ENCODE measurements at regions not wholly inside any gene's neighbourhood (a gene's known extent, or its start where the extent isn't known, plus 50 kb on each side); places are given as distances from the start of the nearest gene placed in this dataset.

DNA sequence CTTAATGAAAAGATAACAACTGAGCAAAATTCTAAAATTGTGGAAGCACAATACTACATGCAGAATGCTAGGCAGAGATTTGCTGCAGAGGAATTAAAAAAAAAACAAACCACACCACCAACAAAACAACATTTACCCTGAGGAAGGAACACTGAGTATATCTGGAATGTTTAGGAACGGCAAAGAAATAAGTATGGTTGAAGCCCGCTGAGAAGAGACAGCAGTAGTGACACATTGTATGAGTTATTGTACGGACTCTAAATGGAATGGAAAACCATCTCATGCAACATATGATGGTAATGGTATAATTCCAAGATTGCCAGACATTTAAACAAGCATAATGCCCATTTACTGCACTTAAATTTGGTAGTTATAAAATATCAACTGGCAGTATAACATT lies 568.2 kb upstream of the CCDC54 start (continued):
- TF ChIP-seq, protein P1, sequence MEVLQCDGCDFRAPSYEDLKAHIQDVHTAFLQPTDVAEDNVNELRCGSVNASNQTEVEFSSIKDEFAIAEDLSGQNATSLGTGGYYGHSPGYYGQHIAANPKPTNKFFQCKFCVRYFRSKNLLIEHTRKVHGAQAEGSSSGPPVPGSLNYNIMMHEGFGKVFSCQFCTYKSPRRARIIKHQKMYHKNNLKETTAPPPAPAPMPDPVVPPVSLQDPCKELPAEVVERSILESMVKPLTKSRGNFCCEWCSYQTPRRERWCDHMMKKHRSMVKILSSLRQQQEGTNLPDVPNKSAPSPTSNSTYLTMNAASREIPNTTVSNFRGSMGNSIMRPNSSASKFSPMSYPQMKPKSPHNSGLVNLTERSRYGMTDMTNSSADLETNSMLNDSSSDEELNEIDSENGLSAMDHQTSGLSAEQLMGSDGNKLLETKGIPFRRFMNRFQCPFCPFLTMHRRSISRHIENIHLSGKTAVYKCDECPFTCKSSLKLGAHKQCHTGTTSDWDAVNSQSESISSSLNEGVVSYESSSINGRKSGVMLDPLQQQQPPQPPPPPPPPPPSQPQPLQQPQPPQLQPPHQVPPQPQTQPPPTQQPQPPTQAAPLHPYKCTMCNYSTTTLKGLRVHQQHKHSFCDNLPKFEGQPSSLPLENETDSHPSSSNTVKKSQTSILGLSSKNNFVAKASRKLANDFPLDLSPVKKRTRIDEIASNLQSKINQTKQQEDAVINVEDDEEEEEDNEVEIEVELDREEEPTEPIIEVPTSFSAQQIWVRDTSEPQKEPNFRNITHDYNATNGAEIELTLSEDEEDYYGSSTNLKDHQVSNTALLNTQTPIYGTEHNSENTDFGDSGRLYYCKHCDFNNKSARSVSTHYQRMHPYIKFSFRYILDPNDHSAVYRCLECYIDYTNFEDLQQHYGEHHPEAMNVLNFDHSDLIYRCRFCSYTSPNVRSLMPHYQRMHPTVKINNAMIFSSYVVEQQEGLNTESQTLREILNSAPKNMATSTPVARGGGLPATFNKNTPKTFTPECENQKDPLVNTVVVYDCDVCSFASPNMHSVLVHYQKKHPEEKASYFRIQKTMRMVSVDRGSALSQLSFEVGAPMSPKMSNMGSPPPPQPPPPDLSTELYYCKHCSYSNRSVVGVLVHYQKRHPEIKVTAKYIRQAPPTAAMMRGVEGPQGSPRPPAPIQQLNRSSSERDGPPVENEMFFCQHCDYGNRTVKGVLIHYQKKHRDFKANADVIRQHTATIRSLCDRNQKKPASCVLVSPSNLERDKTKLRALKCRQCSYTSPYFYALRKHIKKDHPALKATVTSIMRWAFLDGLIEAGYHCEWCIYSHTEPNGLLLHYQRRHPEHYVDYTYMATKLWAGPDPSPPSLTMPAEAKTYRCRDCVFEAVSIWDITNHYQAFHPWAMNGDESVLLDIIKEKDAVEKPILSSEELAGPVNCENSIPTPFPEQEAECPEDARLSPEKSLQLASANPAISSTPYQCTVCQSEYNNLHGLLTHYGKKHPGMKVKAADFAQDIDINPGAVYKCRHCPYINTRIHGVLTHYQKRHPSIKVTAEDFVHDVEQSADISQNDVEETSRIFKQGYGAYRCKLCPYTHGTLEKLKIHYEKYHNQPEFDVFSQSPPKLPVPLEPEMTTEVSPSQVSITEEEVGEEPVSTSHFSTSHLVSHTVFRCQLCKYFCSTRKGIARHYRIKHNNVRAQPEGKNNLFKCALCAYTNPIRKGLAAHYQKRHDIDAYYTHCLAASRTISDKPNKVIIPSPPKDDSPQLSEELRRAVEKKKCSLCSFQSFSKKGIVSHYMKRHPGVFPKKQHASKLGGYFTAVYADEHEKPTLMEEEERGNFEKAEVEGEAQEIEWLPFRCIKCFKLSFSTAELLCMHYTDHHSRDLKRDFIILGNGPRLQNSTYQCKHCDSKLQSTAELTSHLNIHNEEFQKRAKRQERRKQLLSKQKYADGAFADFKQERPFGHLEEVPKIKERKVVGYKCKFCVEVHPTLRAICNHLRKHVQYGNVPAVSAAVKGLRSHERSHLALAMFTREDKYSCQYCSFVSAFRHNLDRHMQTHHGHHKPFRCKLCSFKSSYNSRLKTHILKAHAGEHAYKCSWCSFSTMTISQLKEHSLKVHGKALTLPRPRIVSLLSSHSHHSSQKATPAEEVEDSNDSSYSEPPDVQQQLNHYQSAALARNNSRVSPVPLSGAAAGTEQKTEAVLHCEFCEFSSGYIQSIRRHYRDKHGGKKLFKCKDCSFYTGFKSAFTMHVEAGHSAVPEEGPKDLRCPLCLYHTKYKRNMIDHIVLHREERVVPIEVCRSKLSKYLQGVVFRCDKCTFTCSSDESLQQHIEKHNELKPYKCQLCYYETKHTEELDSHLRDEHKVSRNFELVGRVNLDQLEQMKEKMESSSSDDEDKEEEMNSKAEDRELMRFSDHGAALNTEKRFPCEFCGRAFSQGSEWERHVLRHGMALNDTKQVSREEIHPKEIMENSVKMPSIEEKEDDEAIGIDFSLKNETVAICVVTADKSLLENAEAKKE (CRISPR knock-in tag; IDR thresholded peaks at IDR 0.05), result no peak
- TF ChIP-seq POLR2AphosphoS5 (IDR thresholded peaks at IDR 0.05; ENCODE audit: low read depth), result no peak
- TF ChIP-seq ZNF331 (CRISPR knock-in tag; IDR thresholded peaks at IDR 0.05; ENCODE audit: low read depth), result no peak

DNA sequence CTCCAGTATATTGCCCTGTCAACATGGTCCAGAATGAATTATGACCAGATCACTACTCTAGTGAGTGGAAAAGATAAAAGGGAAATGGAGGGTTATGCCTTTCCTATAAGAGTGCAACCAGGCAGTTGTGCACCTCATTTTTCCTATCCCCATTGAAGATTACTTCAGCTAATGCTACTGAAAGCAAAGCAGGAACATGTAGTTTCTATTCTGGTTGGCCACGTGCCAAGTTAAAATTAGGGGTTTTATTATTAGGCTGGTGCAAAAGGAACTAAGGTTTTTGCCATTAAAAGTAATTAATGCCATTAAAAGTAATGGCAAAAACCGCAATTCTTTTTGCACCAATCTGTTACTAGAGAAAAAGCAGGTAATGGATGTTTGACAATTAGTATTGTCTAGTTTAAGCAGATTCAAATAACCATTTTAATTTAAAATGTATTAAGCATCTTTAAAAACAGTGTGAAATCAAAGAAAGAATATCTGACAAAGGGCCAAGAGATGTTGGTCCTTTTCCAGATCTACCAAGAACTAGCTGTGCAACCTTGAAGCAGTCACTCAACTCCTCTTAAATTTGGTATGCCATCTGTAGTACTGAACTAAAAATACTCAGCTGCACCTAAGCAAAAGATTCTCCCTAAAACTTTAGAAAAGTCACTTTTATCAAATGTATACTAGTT lies 567.5 kb upstream of the CCDC54 start:
- Histone ChIP-seq H3K27ac (ENCODE audit: low read depth) (no peak overlapping the region), H3K9me2 (ENCODE audit: insufficient read depth) (peaks cover 6% of the 10 kb centered on the region; the same call in 1 of the 2 replicates), H3F3A (replicated peaks; ENCODE audit: low read depth) (no peaks in the 10 kb centered on the region), H3K4me2 (no peak overlapping the region), H3K27me3 (ENCODE audit: insufficient read depth) (no peaks in the 10 kb centered on the region), H3K4me1 (ENCODE audit: insufficient read depth) (no peaks in the 10 kb centered on the region), H4K20me1 (replicated peaks; ENCODE audit: insufficient read depth) (no peaks in the 10 kb centered on the region), H3K36me3 (ENCODE audit: insufficient read depth) (no peaks in the 10 kb centered on the region), H3K4me3 (no peak overlapping the region), H3K79me2 (replicated peaks; ENCODE audit: insufficient read depth) (no peaks in the 10 kb centered on the region), H2AFZ (no peak overlapping the region)
- Mint-ChIP-seq H3K36me3 (ENCODE audit: low read depth) (no peaks in the 10 kb centered on the region), H3K4me1 (no peaks in the 10 kb centered on the region), H3K9me3 (no peaks in the 10 kb centered on the region), H3K27me3 (ENCODE audit: insufficient read depth, low read depth, poor library complexity) (peaks cover 2% of the 10 kb centered on the region), H3K27ac (no peak overlapping the region), H3K4me3 (no peak overlapping the region)
- DNase-seq (ENCODE audit: low spot score) (no peak), ATAC-seq (no peak)
- TF ChIP-seq, protein P2, sequence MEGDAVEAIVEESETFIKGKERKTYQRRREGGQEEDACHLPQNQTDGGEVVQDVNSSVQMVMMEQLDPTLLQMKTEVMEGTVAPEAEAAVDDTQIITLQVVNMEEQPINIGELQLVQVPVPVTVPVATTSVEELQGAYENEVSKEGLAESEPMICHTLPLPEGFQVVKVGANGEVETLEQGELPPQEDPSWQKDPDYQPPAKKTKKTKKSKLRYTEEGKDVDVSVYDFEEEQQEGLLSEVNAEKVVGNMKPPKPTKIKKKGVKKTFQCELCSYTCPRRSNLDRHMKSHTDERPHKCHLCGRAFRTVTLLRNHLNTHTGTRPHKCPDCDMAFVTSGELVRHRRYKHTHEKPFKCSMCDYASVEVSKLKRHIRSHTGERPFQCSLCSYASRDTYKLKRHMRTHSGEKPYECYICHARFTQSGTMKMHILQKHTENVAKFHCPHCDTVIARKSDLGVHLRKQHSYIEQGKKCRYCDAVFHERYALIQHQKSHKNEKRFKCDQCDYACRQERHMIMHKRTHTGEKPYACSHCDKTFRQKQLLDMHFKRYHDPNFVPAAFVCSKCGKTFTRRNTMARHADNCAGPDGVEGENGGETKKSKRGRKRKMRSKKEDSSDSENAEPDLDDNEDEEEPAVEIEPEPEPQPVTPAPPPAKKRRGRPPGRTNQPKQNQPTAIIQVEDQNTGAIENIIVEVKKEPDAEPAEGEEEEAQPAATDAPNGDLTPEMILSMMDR (conservative IDR thresholded peaks at IDR 0.05; ENCODE audit: low read depth in 2 of 2), result no peak
- TF ChIP-seq, protein P1 (CRISPR knock-in tag; IDR thresholded peaks at IDR 0.05), result no peak
- TF ChIP-seq NANOG (IDR thresholded peaks at IDR 0.05; ENCODE audit: borderline replicate concordance), result no peak
- TF ChIP-seq POLR2AphosphoS5 (IDR thresholded peaks at IDR 0.05; ENCODE audit: low read depth), result no peak
- TF ChIP-seq ZNF114 (CRISPR knock-in tag; IDR thresholded peaks at IDR 0.05), result no peak
- TF ChIP-seq EZH2 (IDR thresholded peaks at IDR 0.05; ENCODE audit: low read depth, unreplicated experiment), result no peak

All from GM23338 (cell line).